AG09319 (cell line): ENCODE measurements at regions not wholly inside any gene's neighbourhood (a gene's known extent, or its start where the extent isn't known, plus 50 kb on each side); places are given as distances from the start of the nearest gene placed in this dataset.

Experiments
- DNase-seq: peaks from one replicate; pipeline ENCODE4 v3.0.0-alpha.2; 2010; ENCODE audit warnings: low read depth; ENCODE audit errors: extremely low read depth
- CTCF ChIP-seq: IDR thresholded peaks from 2 replicates; pipeline ENCODE4 v1.5.1; 2011; ENCODE audit warnings: low read depth, mild to moderate bottlenecking, inconsistent platforms, low read length, moderate library complexity

GRCh38 chr13:105960326-105960725 is 575.1 kb downstream of the EFNB2 start:
- DNase-seq = no peak
- no peak for TF ChIP-seq CTCF

DNA sequence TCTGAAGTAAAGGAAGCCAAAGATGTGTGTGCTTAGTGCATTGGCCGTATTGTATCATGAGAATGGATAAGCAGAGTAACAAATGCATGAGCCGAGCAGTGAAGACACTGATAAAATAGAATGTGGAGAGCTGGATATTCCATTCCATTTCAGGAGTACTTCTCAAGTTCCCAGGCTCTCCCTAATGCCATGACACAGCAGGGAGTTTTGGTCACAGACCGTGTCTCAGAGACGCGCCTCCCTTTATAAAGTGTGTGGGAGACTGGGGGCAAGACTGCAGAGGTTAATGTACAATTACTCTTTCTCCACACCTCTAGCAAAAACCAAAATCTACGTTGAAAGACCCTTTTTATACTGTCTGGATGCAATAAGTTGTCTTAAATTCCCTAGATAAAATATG is 575.6 kb downstream of the EFNB2 start:
- no peak for DNase-seq
- no peak for TF ChIP-seq CTCF

- TF ChIP-seq CTCF = no peak
Measured at GRCh38 chr13:105957769-105958438, 577.6 kb downstream of the EFNB2 start.

DNA sequence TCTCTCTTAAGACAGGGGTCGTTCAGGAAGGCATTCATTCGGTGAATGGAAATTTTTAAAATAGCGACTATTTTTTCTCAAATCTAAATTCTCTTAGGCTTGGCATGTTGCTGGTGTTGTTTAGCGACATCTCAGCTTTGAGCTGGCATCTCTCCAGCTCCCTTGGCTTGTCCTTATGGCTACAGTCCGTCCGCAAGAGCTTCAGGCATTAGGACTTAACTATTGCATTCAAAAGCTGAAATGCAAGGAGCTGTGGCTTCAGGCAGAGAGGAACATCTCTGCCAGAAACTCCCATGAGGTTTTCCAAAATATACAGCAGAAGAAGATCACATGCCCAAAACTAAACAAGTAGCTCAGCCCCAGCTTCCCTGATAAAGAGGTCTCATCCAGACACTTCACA is 578.5 kb downstream of the EFNB2 start:
- TF ChIP-seq CTCF = no peak
- no peak for DNase-seq

More at GRCh38 chr13:105957769-105958438, 577.6 kb downstream of the EFNB2 start:
- DNase-seq = no peak

DNA sequence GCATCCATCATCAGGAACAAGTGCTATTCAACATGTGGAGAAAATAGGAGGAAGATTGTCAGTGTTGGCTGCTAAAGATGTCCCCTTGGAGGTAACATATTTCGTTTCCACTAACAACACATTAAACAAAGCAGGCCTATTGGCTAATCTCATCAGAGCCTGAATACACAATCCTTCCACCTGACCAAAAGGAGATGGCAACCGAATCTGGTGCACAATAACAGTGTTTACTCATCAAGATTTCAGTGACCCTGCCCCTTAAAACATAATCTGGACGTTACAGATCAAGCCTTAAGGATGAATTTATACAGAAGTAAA is 582.5 kb downstream of the EFNB2 start:
- TF ChIP-seq CTCF = no peak
- no peak for DNase-seq

- no peak for TF ChIP-seq CTCF
- DNase-seq = no peak
Measured at GRCh38 chr13:105952233-105952972, 583.1 kb downstream of the EFNB2 start.

GRCh38 chr13:105948143-105948542 is 587.3 kb downstream of the EFNB2 start:
- no peak for TF ChIP-seq CTCF
- no peak for DNase-seq
